HepG2 (cell line): ENCODE measurements at regions not wholly inside any gene's neighbourhood (a gene's known extent, or its start where the extent isn't known, plus 50 kb on each side); places are given as distances from the start of the nearest gene placed in this dataset.

Source experiments
- ATAC-seq: fragments of 200-7000 bp; cut with Tn5 transposase; 3 replicates; pipeline ENCODE4 v1.9.1; 2020; ENCODE audit warnings: mild to moderate bottlenecking, moderate library complexity
- BruUV-seq: library from RNA; stranded (reverse); fragments of 400-500 nt; replicated peaks from 2 replicates; lab custom pipeline; 2021; lab: Mats Ljungman, UMichigan
- CTCF ChIA-PET: fragments of 300-600 bp; formaldehyde crosslinking; extraction: SDS; loops from one replicate; lab custom pipeline; 2021; ENCODE audit warnings: low total read pairs, inconsistent platforms, low intra/inter-chr PET ratio; lab: Yijun Ruan, JAX
- POLR2A ChIA-PET: fragments of 350-600 bp; sonication (Branson Sonifier 250); formaldehyde crosslinking; loops from one replicate; lab custom pipeline; 2020; ENCODE audit warnings: antibody characterized with exemption, inconsistent platforms; lab: Yijun Ruan, JAX
- DNase-seq: peaks from one replicate; pipeline ENCODE4 v3.0.0-alpha.2; 2015; ENCODE audit warnings: low spot score
- FAIRE-seq: peaks from 3 replicates; lab custom pipeline; 2011; peaks lifted over from hg19 to GRCh38; lab: Jason Lieb, UNC
- H2AFZ ChIP-seq: one replicate; pipeline ENCODE4 v1.6.1; 2011; ENCODE audit warnings: low read length, inconsistent platforms
- H3K27ac ChIP-seq: fragments of 300-600 bp; 3 replicates; pipeline ENCODE4 v1.8.0; 2011; ENCODE audit warnings: mixed run types, mild to moderate bottlenecking, mixed read lengths, low read length, inconsistent platforms; ENCODE audit not compliant: insufficient read depth; ENCODE audit errors: extremely low read length
- H3K27me3 ChIP-seq, 2 experiments: fragments of 200-600 bp in 1 of 2; 2 replicates in 1 of 2; 3 replicates in 1 of 2; pipeline versions ENCODE4 v1.6.0 to v1.8.0; 2011; ENCODE audit warnings: low read length in 2 of 2, mild to moderate bottlenecking in 2 of 2, moderate library complexity in 2 of 2, inconsistent platforms in 1 of 2; ENCODE audit not compliant: insufficient read depth in 2 of 2, control insufficient read depth in 1 of 2
- H3K36me3 ChIP-seq, 2 experiments: fragments of 200-600 bp in 1 of 2; replicated peaks in 1 of 2; 2 replicates in 1 of 2; 3 replicates in 1 of 2; pipeline versions ENCODE4 v1.5.1 to v1.8.0; 2011; ENCODE audit warnings: low read length in 2 of 2, inconsistent platforms in 1 of 2; ENCODE audit not compliant: insufficient read depth in 2 of 2, control insufficient read depth in 1 of 2
- H3K4me1 ChIP-seq: 2 replicates; pipeline ENCODE4 v1.5.1; 2012; ENCODE audit warnings: low read length, inconsistent platforms; ENCODE audit not compliant: insufficient read depth
- H3K4me2 ChIP-seq: 2 replicates; pipeline ENCODE4 v1.6.0; 2011; ENCODE audit warnings: low read depth, low read length, inconsistent platforms
- H3K4me3 ChIP-seq, 3 experiments: fragments of 200-600 bp in 1 of 3; sonication (generic), shearing (Covaris generic) in 1 of 3; replicated peaks in 1 of 3; 2 replicates each; pipeline ENCODE4 v1.5.1; 2011 to 2016; ENCODE audit warnings: low read length in 3 of 3, inconsistent platforms in 2 of 3, low read depth in 2 of 3, mild to moderate bottlenecking in 2 of 3, control low read depth in 1 of 3, mixed read lengths in 1 of 3; ENCODE audit not compliant: insufficient read depth in 1 of 3
- H3K79me2 ChIP-seq: one replicate; pipeline ENCODE4 v1.6.1; 2011; ENCODE audit warnings: low read length, inconsistent platforms; ENCODE audit not compliant: insufficient read depth
- H3K9ac ChIP-seq: 2 replicates; pipeline ENCODE4 v1.6.0; 2011; ENCODE audit warnings: mild to moderate bottlenecking, low read depth, low read length, inconsistent platforms; ENCODE audit not compliant: insufficient read depth
- H3K9me3 ChIP-seq: 2 replicates; pipeline ENCODE4 v1.5.1; 2012; ENCODE audit warnings: mild to moderate bottlenecking, low read length
- H4K20me1 ChIP-seq: 2 replicates; pipeline ENCODE4 v1.6.0; 2011; ENCODE audit warnings: inconsistent platforms, mild to moderate bottlenecking, low read length, moderate library complexity; ENCODE audit not compliant: insufficient read depth
- ETS1 ChIP-seq: sonication (generic); formaldehyde crosslinking; IDR thresholded peaks from 2 replicates; pipeline ENCODE4 v1.4.0; 2020; ENCODE audit warnings: missing genetic modification reagents
- JDP2 ChIP-seq: sonication (generic); formaldehyde crosslinking; IDR thresholded peaks from 2 replicates; pipeline ENCODE4 v1.8.1; 2022; ENCODE audit warnings: missing genetic modification reagents, borderline replicate concordance
- SNRNP70 ChIP-seq: fragments of 200-400 bp; formaldehyde crosslinking; IDR thresholded peaks from 2 replicates; pipeline ENCODE4 v1.6.1; 2017; ENCODE audit warnings: mild to moderate bottlenecking, low read depth, low read length, moderate library complexity
- ZNF142 ChIP-seq: sonication (generic); formaldehyde crosslinking; IDR thresholded peaks from 2 replicates; pipeline ENCODE4 v1.4.0; 2020; ENCODE audit warnings: missing genetic modification reagents
- ZNF318 ChIP-seq: sonication (generic); formaldehyde crosslinking; IDR thresholded peaks from 2 replicates; pipeline ENCODE4 v1.4.0; 2020; ENCODE audit warnings: mild to moderate bottlenecking, missing genetic modification reagents
- ZNF644 ChIP-seq: IDR thresholded peaks from 2 replicates; pipeline ENCODE4 v1.6.1; 2016; ENCODE audit warnings: low read depth
- WGBS: methylation state at CpG from one replicate; pipeline ENCODE4 v1.1.6; 2017; ENCODE audit warnings: low lambda C conversion rate; 5-methylcytosine and 5-hydroxymethylcytosine counted together
- in situ Hi-C: cut with HindIII; loops from 2 replicates; pipeline ENCODE4 v1.10.0; 2017; ENCODE audit warnings: low pct_unique_long_range_greater_than_20kb; ENCODE audit not compliant: extremely low pct_ligation_motif_present
- intact Hi-C: fragments of 100-400 bp; cut with micrococcal nuclease; formaldehyde crosslinking; loops from one replicate; pipeline ENCODE4 v1.10.0; 2022; ENCODE audit not compliant: unreplicated experiment

- TF ChIP-seq ZNF318 (no peak), ETS1 (no peak)
Observed at GRCh38 chr20:60579941-60580515, 621.8 kb downstream of the CDH26 start (continued).

GRCh38 chr20:60581606-60582115, 623.4 kb downstream of the CDH26 start:
- Histone ChIP-seq H3K4me3 (no peak overlapping the region), H3K27me3 (no peaks in the 10 kb centered on the region), H3K4me1 (no peaks in the 10 kb centered on the region), H2AFZ (no peak overlapping the region), H3K36me3 (no peaks in the 10 kb centered on the region), H3K79me2 (no peaks in the 10 kb centered on the region), H3K4me2 (no peak overlapping the region), H3K27ac (no peak overlapping the region), H3K9ac (no peak overlapping the region), H3K9me3 (peaks cover 94% of the 10 kb centered on the region), H4K20me1 (no peaks in the 10 kb centered on the region)
- in situ Hi-C loops = no loop called here
- intact Hi-C loops = no loop called here
- ATAC-seq = no peak
- ChIA-PET CTCF (no interaction called here), POLR2A (no interaction called here)
- 7% methylated on average over 3 of the region's 4 CpGs for WGBS
- DNase-seq = no peak
- FAIRE-seq = no peak
- no TSS peak for BruUV-seq
- TF ChIP-seq JDP2 (CRISPR knock-in tag) (no peak), ZNF142 (CRISPR knock-in tag) (no peak), SNRNP70 (no peak), ZNF644 (no peak)
